GM21447 (cell line): ENCODE measurements at regions not wholly inside any gene's neighbourhood (a gene's known extent, or its start where the extent isn't known, plus 50 kb on each side); places are given as distances from the start of the nearest gene placed in this dataset.
"Not testable (repeated sequence)": the region's sequence is repeated elsewhere in the genome, so short reads cannot be mapped to it uniquely, and the experiment has no call there.

ENCODE experiments used
- ATAC-seq: cut with Tn5 transposase; IDR thresholded peaks from one replicate; pipeline ENCODE4 v1.9.1; 2021; ENCODE audit not compliant: unreplicated experiment

DNA sequence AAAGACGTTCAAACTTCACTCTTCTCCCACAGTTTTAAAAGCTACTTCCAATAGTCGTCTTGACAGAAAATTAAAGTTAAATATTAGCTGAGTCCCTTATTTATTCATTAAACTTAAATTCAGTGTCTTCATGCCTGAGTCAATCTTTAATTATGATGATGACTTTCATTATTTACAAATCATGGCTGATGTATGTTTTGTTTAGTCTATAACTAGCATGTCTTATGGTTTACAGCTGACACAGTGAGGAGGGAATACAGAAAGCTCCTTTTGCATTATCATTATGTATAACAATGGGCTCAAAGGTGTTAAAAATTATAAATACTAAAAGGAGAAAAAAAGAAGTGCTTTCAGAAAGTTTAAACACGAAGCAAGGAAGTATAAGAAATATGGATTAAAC is 1333.1 kb downstream of the CDH8 start:
- ATAC-seq: no peak

GRCh38 chr16:60686824-60687223 is 1349.4 kb downstream of the CDH8 start:
- no peak for ATAC-seq

DNA sequence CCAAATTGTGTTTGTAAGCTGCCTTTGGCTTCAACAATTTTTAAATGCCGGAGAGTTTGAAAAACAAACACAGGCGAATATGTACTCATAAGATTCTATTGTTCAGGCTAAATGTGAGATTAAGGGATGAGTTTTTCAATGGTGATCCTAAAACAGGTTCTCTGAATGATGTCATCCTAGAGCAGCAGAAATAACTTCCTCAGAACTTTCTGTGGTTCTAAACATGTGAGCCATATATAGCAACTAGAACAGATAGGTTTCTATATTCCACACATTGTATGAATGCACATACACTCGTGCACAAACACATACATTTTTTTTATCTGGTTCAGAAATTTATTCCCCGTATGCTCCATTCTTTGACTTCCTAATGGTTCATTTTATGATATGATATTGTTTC is 1352.2 kb downstream of the CDH8 start:
- no peak for ATAC-seq

DNA sequence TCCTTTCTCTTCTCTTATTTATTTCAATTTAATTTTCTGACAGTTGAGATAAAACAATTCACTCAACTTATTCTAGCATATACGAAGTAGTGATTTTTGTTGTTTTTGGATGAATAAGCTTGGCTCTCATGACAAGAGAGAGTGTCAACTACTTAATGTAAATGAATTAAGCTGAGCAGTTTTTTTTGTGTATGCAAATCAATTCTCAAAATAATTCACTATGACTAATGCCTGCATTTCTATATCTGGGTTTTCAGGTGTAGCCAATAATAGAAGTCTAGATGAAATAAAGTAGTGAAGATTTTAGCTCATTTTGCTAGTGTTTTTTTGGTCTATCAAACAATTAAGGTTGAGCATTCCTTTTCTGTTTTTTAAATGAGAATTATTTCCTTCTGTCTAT is 1354.0 kb downstream of the CDH8 start:
- no peak for ATAC-seq

- ATAC-seq: no peak
Measured at GRCh38 chr16:60681043-60681442, 1355.2 kb downstream of the CDH8 start.

DNA sequence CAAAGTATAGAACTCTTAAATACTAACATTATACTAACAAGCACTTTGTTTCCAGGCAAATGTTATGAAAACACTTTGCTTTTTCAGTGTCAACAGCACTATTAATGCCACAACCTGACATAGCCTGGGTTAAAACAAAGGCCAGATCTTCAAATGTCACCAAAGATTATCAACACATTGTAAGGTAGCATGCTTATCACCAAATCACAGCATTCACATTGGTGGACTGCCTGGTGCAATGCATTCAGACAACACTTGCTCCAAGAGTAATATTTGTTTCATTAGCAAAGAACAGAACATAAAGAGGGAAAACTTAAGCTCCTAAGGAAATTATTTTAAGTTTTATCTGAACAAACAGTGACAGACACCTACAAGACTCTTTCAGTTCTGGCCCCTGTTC is 1361.2 kb downstream of the CDH8 start:
- no peak for ATAC-seq

DNA sequence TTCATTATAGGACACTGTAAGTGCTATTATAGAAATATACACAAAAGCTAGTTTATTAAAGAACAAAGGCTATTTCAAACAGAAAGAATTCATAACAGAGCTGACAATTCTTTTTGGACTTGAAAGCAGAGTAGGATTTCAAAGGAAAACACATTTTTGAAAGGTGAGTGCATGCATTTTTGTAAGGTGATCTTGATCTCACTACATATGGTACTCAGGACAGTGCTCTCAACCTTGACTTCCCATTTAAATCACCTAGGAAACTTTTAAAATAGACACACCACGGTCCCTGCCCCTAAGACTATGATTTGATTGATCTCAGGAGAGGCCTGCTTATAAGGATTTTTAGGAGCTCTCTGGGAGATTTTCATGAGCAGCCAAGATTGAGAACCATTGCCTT is 1362.0 kb downstream of the CDH8 start:
- ATAC-seq: no peak

DNA sequence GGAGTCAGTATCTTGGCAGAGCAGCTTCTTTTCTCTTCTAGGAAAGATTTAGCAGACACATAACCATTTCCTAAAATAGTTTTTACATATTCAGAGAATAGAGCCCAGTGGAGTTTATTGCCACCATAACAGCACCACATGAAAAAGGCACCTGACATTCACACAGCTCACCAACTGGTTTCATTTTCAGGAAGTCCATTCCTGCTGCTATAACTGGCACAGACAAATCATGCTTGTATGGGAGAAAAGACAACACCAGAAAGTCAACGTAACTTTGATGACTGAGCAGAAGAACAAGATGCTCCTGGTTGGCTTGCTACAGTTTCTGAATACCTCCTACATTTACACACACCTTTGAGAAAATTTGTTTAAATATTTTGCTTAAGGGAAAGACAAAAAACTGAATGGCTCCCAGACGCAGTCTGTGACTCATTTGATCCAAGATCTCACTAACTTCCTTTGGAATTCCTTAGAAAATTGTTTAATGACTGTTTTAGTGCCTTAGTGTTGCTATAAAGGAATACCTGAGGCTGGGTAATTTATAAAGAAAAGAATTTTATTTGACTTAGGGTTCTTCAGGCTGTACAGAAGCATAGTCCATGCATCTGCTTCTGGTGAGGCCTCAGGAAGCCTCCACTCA is 1380.6 kb downstream of the CDH8 start:
- ATAC-seq: no peak

- no peak for ATAC-seq
Measured at GRCh38 chr16:60651346-60651745, 1384.9 kb downstream of the CDH8 start.

DNA sequence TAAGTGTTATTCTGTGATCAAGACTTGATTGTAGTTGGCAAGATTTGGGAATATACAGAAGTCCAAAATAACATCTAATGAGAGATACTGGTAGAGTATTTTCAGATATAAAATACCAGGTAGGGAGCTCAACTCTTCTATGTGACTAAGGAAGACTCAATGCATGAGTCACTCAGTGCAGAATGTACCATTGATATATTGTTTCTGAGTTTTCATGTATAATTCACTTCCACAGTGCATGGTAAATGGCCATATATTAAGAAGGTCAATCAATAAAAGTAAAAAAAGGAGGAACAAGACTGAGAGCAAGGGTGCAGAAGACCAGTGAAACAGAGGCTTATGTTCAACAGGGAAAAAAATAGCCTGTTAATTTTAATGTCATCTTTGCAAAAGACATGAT is 1387.9 kb downstream of the CDH8 start:
- ATAC-seq: no peak

DNA sequence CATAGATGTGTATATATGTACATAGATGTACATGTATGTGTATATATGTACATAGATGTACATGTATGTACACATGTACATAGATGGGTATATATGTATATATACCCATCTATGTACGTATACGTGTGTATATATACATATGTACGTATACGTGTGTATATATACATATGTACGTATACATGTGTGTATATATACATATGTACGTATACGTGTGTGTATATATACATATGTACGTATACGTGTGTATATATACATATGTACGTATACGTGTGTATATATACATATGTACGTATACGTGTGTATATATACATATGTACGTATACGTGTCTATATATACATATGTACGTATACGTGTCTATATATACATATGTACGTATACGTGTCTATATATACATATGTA is 1388.8 kb downstream of the CDH8 start:
- not testable (repeated sequence) for ATAC-seq

DNA sequence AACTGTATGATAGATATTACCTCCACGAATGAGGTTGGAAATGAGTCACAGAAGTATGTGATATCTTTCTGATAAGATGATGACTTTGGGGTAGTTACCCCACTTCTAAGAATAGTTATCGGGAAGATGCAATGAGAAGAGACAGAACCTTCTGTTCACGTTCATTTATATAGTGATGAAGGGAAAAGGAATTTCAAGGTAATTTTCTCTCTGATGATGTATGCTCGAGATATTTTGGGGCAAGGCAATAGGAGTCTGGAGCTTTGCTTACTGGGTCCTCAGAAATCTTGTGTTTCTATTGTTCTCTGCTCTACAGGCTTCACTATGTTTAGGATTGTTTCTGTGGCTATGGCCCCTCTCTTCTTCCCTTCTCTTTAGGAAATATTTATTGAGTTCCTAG is 1389.6 kb downstream of the CDH8 start:
- ATAC-seq: no peak

- no peak for ATAC-seq
Measured at GRCh38 chr16:60645541-60645940, 1390.7 kb downstream of the CDH8 start.

GRCh38 chr16:60642956-60643355 is 1393.3 kb downstream of the CDH8 start:
- no peak for ATAC-seq

DNA sequence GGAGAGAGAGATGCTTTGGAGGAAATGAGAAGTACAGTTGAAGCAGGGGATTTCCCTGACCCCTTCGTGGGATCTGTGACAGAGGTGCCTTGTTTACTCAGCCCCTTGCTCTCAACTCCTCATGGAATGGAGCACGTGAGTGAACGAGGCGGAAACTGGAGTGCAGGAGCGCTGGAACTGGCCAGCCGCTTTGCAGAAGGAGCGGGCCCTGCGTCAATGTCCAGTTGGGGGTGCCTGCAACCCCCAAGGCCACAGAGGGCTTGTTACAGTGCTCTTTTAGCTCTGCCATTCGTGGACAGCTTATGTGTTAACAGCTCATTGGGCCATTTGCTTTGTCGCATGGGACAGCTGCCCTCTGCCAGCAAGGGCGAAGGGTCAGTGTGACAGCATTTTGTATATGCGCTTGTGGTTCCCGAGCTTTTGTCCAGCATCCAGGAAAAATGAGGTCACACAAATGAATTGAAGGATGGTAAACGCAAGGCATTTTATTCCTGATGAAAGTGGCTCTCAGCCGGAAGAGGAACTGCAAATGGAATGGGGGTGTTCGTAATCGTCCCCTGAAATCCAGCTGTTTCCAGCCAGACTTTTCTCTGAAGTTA is 1395.1 kb downstream of the CDH8 start:
- no peak for ATAC-seq

- ATAC-seq: no peak
Measured at GRCh38 chr16:60640038-60640437, 1396.2 kb downstream of the CDH8 start.

GRCh38 chr16:60636636-60637035 is 1399.6 kb downstream of the CDH8 start:
- ATAC-seq: not testable (repeated sequence)

GRCh38 chr16:60636117-60636516 is 1400.1 kb downstream of the CDH8 start:
- no peak for ATAC-seq

DNA sequence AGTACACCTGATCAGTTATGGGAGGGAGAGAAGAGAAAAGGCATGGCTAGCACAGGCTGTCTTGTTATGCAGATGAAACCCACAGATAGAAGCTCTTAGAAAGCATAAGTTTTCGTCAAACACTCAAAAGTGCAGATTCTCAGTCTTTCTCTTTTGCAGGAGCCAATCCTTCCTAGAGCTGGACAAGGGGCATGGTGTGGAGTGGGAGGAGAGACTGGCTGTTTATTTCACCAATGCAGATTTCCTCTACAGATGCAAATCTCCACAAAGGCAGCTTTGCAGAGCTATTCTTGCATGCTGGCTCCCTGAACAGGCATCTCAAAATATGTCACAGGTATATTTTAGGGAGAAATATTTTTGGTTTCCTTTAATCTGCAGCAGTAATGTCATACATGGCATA is 1400.7 kb downstream of the CDH8 start:
- ATAC-seq: no peak

- ATAC-seq: no peak
Measured at GRCh38 chr16:60611844-60612243, 1424.4 kb downstream of the CDH8 start.

DNA sequence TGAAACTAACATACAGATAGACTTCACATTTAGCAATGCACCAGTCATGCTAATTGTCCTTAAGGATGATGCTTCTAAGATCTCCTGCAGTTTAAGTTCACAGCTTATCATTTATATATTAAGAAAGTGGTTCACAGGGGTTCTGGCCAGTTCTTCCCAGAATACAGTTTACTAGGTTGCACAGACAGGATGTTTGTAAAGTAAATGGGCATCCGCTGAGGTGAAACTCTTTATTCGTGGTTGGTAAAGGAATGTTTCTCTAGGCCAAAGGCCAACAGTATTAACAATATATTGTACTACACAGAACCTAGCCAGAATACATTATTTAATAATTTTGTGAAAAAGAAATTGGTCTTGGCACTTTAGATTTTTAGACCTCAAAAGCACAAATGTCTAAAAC is 1427.3 kb downstream of the CDH8 start:
- no peak for ATAC-seq

DNA sequence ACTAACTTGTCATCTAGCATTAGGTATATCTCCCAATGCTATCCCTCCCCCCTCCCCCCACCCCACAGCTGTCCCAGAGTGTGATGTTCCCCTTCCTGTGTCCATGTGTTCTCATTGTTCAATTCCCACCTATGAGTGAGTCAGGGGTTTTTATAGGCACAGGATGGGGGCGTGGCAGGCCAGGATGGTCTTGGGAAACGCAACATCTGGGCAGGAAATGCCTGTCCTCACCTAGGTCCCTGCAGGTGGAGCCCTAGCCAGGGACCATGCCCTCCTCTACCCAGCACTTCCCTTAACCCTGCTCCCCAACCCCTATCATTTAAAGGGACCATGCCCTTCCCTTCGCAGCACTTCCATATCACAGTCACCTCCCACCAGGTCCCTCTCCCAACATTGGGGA is 1430.6 kb downstream of the CDH8 start:
- ATAC-seq: not testable (repeated sequence)

- no peak for ATAC-seq
Measured at GRCh38 chr16:60605176-60605575, 1431.1 kb downstream of the CDH8 start.
